ENCODE measurements at regions not wholly inside any gene's neighbourhood (a gene's known extent, or its start where the extent isn't known, plus 50 kb on each side); places are given as distances from the start of the nearest gene placed in this dataset.

- DNase-seq (ENCODE audit: low spot score) = peak; percentile 6
These were observed 293.0 kb upstream of the PRDM1 start for GRCh38 chr6:105793130-105793529.

GRCh38 chr6:105791583-105792318, 294.4 kb upstream of the PRDM1 start:
- DNase-seq (ENCODE audit: low spot score) = no peak

GRCh38 chr6:105791179-105791578, 295.0 kb upstream of the PRDM1 start:
- DNase-seq (ENCODE audit: low spot score) = no peak

- no peak for DNase-seq (ENCODE audit: low spot score)
These were observed 295.5 kb upstream of the PRDM1 start for GRCh38 chr6:105790635-105791034.

GRCh38 chr6:105789935-105790334, 296.2 kb upstream of the PRDM1 start:
- DNase-seq (ENCODE audit: low spot score) = no peak

GRCh38 chr6:105787747-105788146, 298.4 kb upstream of the PRDM1 start:
- DNase-seq (ENCODE audit: low spot score) = no peak

GRCh38 chr6:105786890-105787655, 299.1 kb upstream of the PRDM1 start:
- no peak for DNase-seq (ENCODE audit: low spot score)

GRCh38 chr6:105786449-105786848, 299.7 kb upstream of the PRDM1 start:
- DNase-seq (ENCODE audit: low spot score) = no peak

GRCh38 chr6:105785066-105785811, 300.9 kb upstream of the PRDM1 start:
- no peak for DNase-seq (ENCODE audit: low spot score)

GRCh38 chr6:105784179-105784578, 302.0 kb upstream of the PRDM1 start:
- DNase-seq (ENCODE audit: low spot score) = no peak

- no peak for DNase-seq (ENCODE audit: low spot score)
These were observed 302.7 kb upstream of the PRDM1 start for GRCh38 chr6:105783333-105783935.

GRCh38 chr6:105781915-105782314, 304.2 kb upstream of the PRDM1 start:
- DNase-seq (ENCODE audit: low spot score) = no peak

GRCh38 chr6:105781248-105781647, 304.9 kb upstream of the PRDM1 start:
- no peak for DNase-seq (ENCODE audit: low spot score)

GRCh38 chr6:105780146-105780860, 305.8 kb upstream of the PRDM1 start:
- DNase-seq (ENCODE audit: low spot score) = peak; percentile 33

GRCh38 chr6:105779110-105779509, 307.0 kb upstream of the PRDM1 start:
- DNase-seq (ENCODE audit: low spot score) = no peak

- no peak for DNase-seq (ENCODE audit: low spot score)
These were observed 311.0 kb upstream of the PRDM1 start for GRCh38 chr6:105775095-105775494.

- DNase-seq (ENCODE audit: low spot score) = no peak
These were observed 311.9 kb upstream of the PRDM1 start for GRCh38 chr6:105774247-105774646.

- no peak for DNase-seq (ENCODE audit: low spot score)
These were observed 314.7 kb upstream of the PRDM1 start for GRCh38 chr6:105771313-105771970.

GRCh38 chr6:105769987-105770386, 316.1 kb upstream of the PRDM1 start:
- peak; percentile 6 for DNase-seq (ENCODE audit: low spot score)

GRCh38 chr6:105769197-105769596, 316.9 kb upstream of the PRDM1 start:
- DNase-seq (ENCODE audit: low spot score) = no peak

- no peak for DNase-seq (ENCODE audit: low spot score)
These were observed 318.6 kb upstream of the PRDM1 start for GRCh38 chr6:105767541-105767940.
